H9 (cell line): ENCODE measurements at regions not wholly inside any gene's neighbourhood (a gene's known extent, or its start where the extent isn't known, plus 50 kb on each side); places are given as distances from the start of the nearest gene placed in this dataset.

ENCODE experiments used
- DNase-seq: peaks from one replicate; pipeline ENCODE4 v3.0.0-alpha.2; 2017
- H2AFZ ChIP-seq: one replicate; pipeline ENCODE4 v1.6.1; 2013; ENCODE audit warnings: mild to moderate bottlenecking, low read length, control low read depth, moderate library complexity
- H2AK5ac ChIP-seq: 2 replicates; pipeline ENCODE4 v1.6.1; 2013; ENCODE audit warnings: low read length, control low read depth, mixed read lengths; ENCODE audit not compliant: insufficient read length
- H2BK120ac ChIP-seq: one replicate; pipeline ENCODE4 v1.6.1; 2013; ENCODE audit warnings: low read depth, mild to moderate bottlenecking, low read length, control low read depth, inconsistent platforms; ENCODE audit not compliant: poor library complexity, severe bottlenecking
- H2BK12ac ChIP-seq: 2 replicates; pipeline ENCODE4 v1.6.1; 2013; ENCODE audit warnings: low read length, control low read depth, mixed read lengths, low read depth; ENCODE audit not compliant: insufficient read length
- H2BK15ac ChIP-seq: 2 replicates; pipeline ENCODE4 v1.6.1; 2013; ENCODE audit warnings: low read depth, low read length, control low read depth
- H2BK20ac ChIP-seq: one replicate; pipeline ENCODE4 v1.6.1; 2013; ENCODE audit warnings: low read depth, mild to moderate bottlenecking, low read length, control low read depth, inconsistent platforms; ENCODE audit not compliant: poor library complexity, severe bottlenecking
- H2BK5ac ChIP-seq: 2 replicates; pipeline ENCODE4 v1.6.1; 2013; ENCODE audit warnings: low read length, control low read depth, mixed read lengths; ENCODE audit not compliant: insufficient read length
- H3K14ac ChIP-seq: 2 replicates; pipeline ENCODE4 v1.6.1; 2013; ENCODE audit warnings: low read length, control low read depth; ENCODE audit not compliant: insufficient read depth
- H3K18ac ChIP-seq: 2 replicates; pipeline ENCODE4 v1.6.1; 2013; ENCODE audit warnings: low read depth, mild to moderate bottlenecking, mixed read lengths, low read length, control low read depth; ENCODE audit not compliant: insufficient read length
- H3K23ac ChIP-seq: 2 replicates; pipeline ENCODE4 v1.6.1; 2013; ENCODE audit warnings: low read length, control low read depth, mixed read lengths, low read depth; ENCODE audit not compliant: insufficient read length
- H3K23me2 ChIP-seq: 2 replicates; pipeline ENCODE4 v1.6.1; 2013; ENCODE audit warnings: low read depth, mild to moderate bottlenecking, mixed read lengths, low read length, control low read depth; ENCODE audit not compliant: insufficient read length, poor library complexity, severe bottlenecking
- H3K27ac ChIP-seq: 2 replicates; pipeline ENCODE4 v1.5.1; 2013; ENCODE audit warnings: low read length, control low read depth, mixed read lengths, low read depth; ENCODE audit not compliant: insufficient read length
- H3K27me3 ChIP-seq: 2 replicates; pipeline ENCODE4 v1.6.1; 2013; ENCODE audit warnings: low read length, control low read depth, inconsistent platforms; ENCODE audit not compliant: insufficient read depth
- H3K4ac ChIP-seq: 2 replicates; pipeline ENCODE4 v1.6.1; 2013; ENCODE audit warnings: low read depth, mild to moderate bottlenecking, control low read depth, inconsistent platforms, low read length, moderate library complexity
- H3K4me1 ChIP-seq: 2 replicates; pipeline ENCODE4 v1.6.1; 2013; ENCODE audit warnings: low read length, control low read depth, inconsistent platforms; ENCODE audit not compliant: insufficient read depth
- H3K4me2 ChIP-seq: 2 replicates; pipeline ENCODE4 v1.6.1; 2013; ENCODE audit warnings: low read length, control low read depth, mixed read lengths; ENCODE audit not compliant: insufficient read length, insufficient read depth
- H3K56ac ChIP-seq: 2 replicates; pipeline ENCODE4 v1.6.1; 2013; ENCODE audit warnings: low read depth, mild to moderate bottlenecking, mixed read lengths, low read length, control low read depth; ENCODE audit not compliant: insufficient read length
- H3K79me1 ChIP-seq: 2 replicates; pipeline ENCODE4 v1.6.1; 2013; ENCODE audit warnings: low read depth, mild to moderate bottlenecking, moderate library complexity, low read length, control low read depth, inconsistent platforms; ENCODE audit not compliant: insufficient read depth, poor library complexity, severe bottlenecking
- H3K79me2 ChIP-seq: 2 replicates; pipeline ENCODE4 v1.6.1; 2013; ENCODE audit warnings: low read length, control low read depth, inconsistent platforms; ENCODE audit not compliant: insufficient read depth
- H3K9ac ChIP-seq: 2 replicates; pipeline ENCODE4 v1.6.1; 2013; ENCODE audit warnings: low read length, control low read depth, mixed read lengths; ENCODE audit not compliant: insufficient read length; ENCODE audit errors: extremely low read depth
- H3K9me3 ChIP-seq: one replicate; pipeline ENCODE4 v1.6.1; 2013; ENCODE audit warnings: low read depth, low read length, inconsistent platforms; ENCODE audit not compliant: control insufficient read depth
- H3T11ph ChIP-seq: one replicate; pipeline ENCODE4 v1.6.1; 2013; ENCODE audit warnings: mild to moderate bottlenecking, low read length, control low read depth, inconsistent platforms
- H4K20me1 ChIP-seq: one replicate; pipeline ENCODE4 v1.6.1; 2013; ENCODE audit not compliant: control insufficient read depth, insufficient read length, insufficient read depth
- H4K5ac ChIP-seq: 2 replicates; pipeline ENCODE4 v1.6.1; 2013; ENCODE audit warnings: low read depth, mild to moderate bottlenecking, mixed read lengths, low read length, control low read depth; ENCODE audit not compliant: insufficient read length
- H4K8ac ChIP-seq: replicated peaks from 2 replicates; pipeline ENCODE4 v1.6.1; 2013; ENCODE audit warnings: low read length, control low read depth, mixed read lengths, low read depth; ENCODE audit not compliant: insufficient read length
- H4K91ac ChIP-seq: 2 replicates; pipeline ENCODE4 v1.6.1; 2013; ENCODE audit warnings: low read depth, mild to moderate bottlenecking, moderate library complexity, mixed read lengths, low read length, control low read depth; ENCODE audit not compliant: insufficient read length
- H3K27ac Mint-ChIP-seq, 3 experiments: 2 replicates in 2 of 3; 3 replicates in 1 of 3; pipeline ENCODE4 v1.8.0; 2020 to 2021; ENCODE audit warnings: mixed read lengths in 3 of 3, mild to moderate bottlenecking in 1 of 3, moderate library complexity in 1 of 3
- H3K27me3 Mint-ChIP-seq: 2 replicates; pipeline ENCODE4 v1.8.0; 2021; ENCODE audit warnings: low read depth, mild to moderate bottlenecking, moderate library complexity, mixed read lengths
- H3K36me3 Mint-ChIP-seq, 3 experiments: 2 replicates in 2 of 3; 3 replicates in 1 of 3; pipeline ENCODE4 v1.8.0; 2020 to 2021; ENCODE audit warnings: low read depth in 3 of 3, mixed read lengths in 3 of 3; ENCODE audit not compliant: insufficient read depth in 1 of 3
- H3K4me1 Mint-ChIP-seq, 2 experiments: 2 replicates each; pipeline ENCODE4 v1.8.0; 2020; ENCODE audit warnings: mixed read lengths in 2 of 2
- H3K4me3 Mint-ChIP-seq, 2 experiments: 2 replicates in 1 of 2; 3 replicates in 1 of 2; pipeline ENCODE4 v1.8.0; 2020 to 2021; ENCODE audit warnings: mild to moderate bottlenecking in 2 of 2, mixed read lengths in 2 of 2, moderate library complexity in 1 of 2
- H3K9me3 Mint-ChIP-seq, 2 experiments: 2 replicates in 1 of 2; 3 replicates in 1 of 2; pipeline ENCODE4 v1.8.0; 2020; ENCODE audit warnings: mild to moderate bottlenecking in 2 of 2, mixed read lengths in 2 of 2, moderate library complexity in 1 of 2
- WGBS: extraction: QIAGEN DNeasy Blood & Tissue Kit; methylation state at CpG from one replicate; pipeline ENCODE4 v1.1.7; 2013; ENCODE audit warnings: missing lambda C conversion rate, low lambda C conversion rate, mixed read lengths; ENCODE audit not compliant: insufficient read length; ENCODE audit errors: extremely low coverage; 5-methylcytosine and 5-hydroxymethylcytosine counted together
- TF ChIP-seq, protein P1 (sequence below): fragments of 200-600 bp; sonication (generic); conservative IDR thresholded peaks from 3 replicates; pipeline ENCODE4 v1.8.0; 2021; ENCODE audit warnings: antibody characterized with exemption, mild to moderate bottlenecking

DNA sequence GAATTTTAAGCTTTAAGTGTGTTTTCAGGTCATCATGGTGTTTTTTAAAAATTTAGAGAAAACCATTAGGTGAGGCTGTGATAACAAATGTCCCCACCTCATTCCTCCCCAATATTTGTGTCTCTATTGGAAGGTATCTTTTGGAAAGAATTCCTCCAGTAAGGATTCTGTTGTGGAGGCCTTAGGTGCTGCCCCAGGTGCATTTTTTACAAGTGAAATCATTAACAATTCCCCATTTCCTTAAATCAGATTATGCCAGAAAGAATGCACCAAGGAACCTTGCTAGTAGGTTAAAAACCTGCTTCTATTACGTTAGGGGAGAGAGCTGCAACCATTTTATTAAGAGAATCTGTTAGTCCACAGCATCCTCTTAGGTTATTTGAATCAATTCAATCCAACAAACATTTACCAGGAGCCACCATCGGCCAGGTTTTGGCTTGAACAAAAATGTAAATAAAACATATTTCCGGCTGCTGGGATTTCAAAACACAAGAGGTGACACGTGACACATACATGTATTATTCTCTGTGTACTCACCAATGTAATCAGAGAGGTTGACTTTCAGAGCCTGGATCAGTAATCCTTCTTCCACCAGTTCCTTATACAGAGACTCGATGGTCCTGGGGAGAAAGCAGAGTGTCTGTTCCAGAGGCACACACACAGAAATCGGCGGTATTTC, 112.5 kb upstream of the ASB18 start:
- H3K4me1 ChIP-seq: no peaks in the 10 kb centered on the region; the same call in 1 of the 2 replicates
- no peak overlapping the region for H4K8ac ChIP-seq
- no peak overlapping the region for H2BK15ac ChIP-seq
- H3K14ac ChIP-seq: no peak overlapping the region
- Mint-ChIP-seq H3K9me3 (peaks cover 0 to 8% of the 10 kb centered on the region in 2 experiments; a peak in 1 of 5 replicates), H3K27me3 (no peaks in the 10 kb centered on the region; the same call in 1 of the 2 replicates), H3K27ac (no peak overlapping the region), H3K4me1 (0 out of 4 replicates have a peak, but pooled peaks cover 0 to 2% of the 10 kb centered on the region in 2 experiments), H3K4me3 (no peak overlapping the region), H3K36me3 (peaks cover 0 to 10% (median 10%) of the 10 kb centered on the region in 3 experiments; a peak in 4 of 7 replicates)
- no peak overlapping the region for H4K91ac ChIP-seq
- no peak overlapping the region for H3K4me2 ChIP-seq
- TF ChIP-seq, protein P1, sequence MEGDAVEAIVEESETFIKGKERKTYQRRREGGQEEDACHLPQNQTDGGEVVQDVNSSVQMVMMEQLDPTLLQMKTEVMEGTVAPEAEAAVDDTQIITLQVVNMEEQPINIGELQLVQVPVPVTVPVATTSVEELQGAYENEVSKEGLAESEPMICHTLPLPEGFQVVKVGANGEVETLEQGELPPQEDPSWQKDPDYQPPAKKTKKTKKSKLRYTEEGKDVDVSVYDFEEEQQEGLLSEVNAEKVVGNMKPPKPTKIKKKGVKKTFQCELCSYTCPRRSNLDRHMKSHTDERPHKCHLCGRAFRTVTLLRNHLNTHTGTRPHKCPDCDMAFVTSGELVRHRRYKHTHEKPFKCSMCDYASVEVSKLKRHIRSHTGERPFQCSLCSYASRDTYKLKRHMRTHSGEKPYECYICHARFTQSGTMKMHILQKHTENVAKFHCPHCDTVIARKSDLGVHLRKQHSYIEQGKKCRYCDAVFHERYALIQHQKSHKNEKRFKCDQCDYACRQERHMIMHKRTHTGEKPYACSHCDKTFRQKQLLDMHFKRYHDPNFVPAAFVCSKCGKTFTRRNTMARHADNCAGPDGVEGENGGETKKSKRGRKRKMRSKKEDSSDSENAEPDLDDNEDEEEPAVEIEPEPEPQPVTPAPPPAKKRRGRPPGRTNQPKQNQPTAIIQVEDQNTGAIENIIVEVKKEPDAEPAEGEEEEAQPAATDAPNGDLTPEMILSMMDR: no peak
- H3K23ac ChIP-seq: no peak overlapping the region
- H2AK5ac ChIP-seq: no peak overlapping the region
- no peaks in the 10 kb centered on the region for H4K20me1 ChIP-seq
- no peak overlapping the region for H2BK20ac ChIP-seq
- H3K56ac ChIP-seq: no peak overlapping the region
- no peaks in the 10 kb centered on the region for H3K79me2 ChIP-seq
- no peaks in the 10 kb centered on the region for H3K79me1 ChIP-seq
- H3K18ac ChIP-seq: no peak overlapping the region
- H4K5ac ChIP-seq: no peak overlapping the region
- H3K27ac ChIP-seq: no peak overlapping the region
- H3K9ac ChIP-seq: no peak overlapping the region
- H3K27me3 ChIP-seq: no peaks in the 10 kb centered on the region
- no peak overlapping the region for H2BK12ac ChIP-seq
- no CpG with 5 or more reads among the region's 7 CpGs for WGBS
- no peak overlapping the region for H3T11ph ChIP-seq
- no peaks in the 10 kb centered on the region for H3K9me3 ChIP-seq
- H3K23me2 ChIP-seq: no peaks in the 10 kb centered on the region
- H2BK120ac ChIP-seq: no peak overlapping the region
- H3K4ac ChIP-seq: no peak overlapping the region
- no peak overlapping the region for H2BK5ac ChIP-seq
- H2AFZ ChIP-seq: no peak overlapping the region
- no peak for DNase-seq
